Ovary (tissue), 7 donors: ENCODE measurements at regions not wholly inside any gene's neighbourhood (a gene's known extent, or its start where the extent isn't known, plus 50 kb on each side); places are given as distances from the start of the nearest gene placed in this dataset.
"Not testable (repeated sequence)": the region's sequence is repeated elsewhere in the genome, so short reads cannot be mapped to it uniquely, and the experiment has no call there.

Experiments used
- DNase-seq, 5 donors: peaks; one replicate each; pipeline ENCODE4 v3.0.0-alpha.2; 2019 to 2020
- H3K27ac ChIP-seq, 2 donors: fragments of 200-600 bp; one replicate each; pipeline versions ENCODE4 v1.5.1 to v1.8.0; 2019 to 2022
- H3K27me3 ChIP-seq: fragments of 200-600 bp; one replicate; pipeline ENCODE4 v1.8.0; 2022
- H3K36me3 ChIP-seq: fragments of 200-600 bp; sonication (generic); one replicate; pipeline ENCODE4 v1.5.1; 2019
- H3K4me1 ChIP-seq: one replicate; pipeline ENCODE4 v1.8.1; 2013; ENCODE audit warnings: mild to moderate bottlenecking, moderate library complexity; ENCODE audit not compliant: insufficient read depth
- H3K4me3 ChIP-seq: fragments of 200-600 bp; sonication (generic); one replicate; pipeline ENCODE4 v1.5.1; 2017
- H3K9me3 ChIP-seq, 2 donors: fragments of 200-600 bp in 1 of 2; sonication (generic) in 1 of 2; one replicate each; pipeline versions ENCODE4 v1.5.1 to v1.8.1; 2013 to 2019; ENCODE audit warnings: mild to moderate bottlenecking in 1 of 2, moderate library complexity in 1 of 2
- CTCF ChIP-seq, 3 donors: fragments of 450-650 bp in 2 of 3; fragments of 200-600 bp in 1 of 3; IDR thresholded peaks; one replicate each; pipeline versions ENCODE4 v1.5.1 to v1.8.0; 2016 to 2022; ENCODE audit warnings: antibody characterized with exemption in 3 of 3, mild to moderate bottlenecking in 1 of 3
- EP300 ChIP-seq: sonication (generic); formaldehyde crosslinking; IDR thresholded peaks from one replicate; pipeline ENCODE4 v1.6.1; 2017; ENCODE audit warnings: antibody characterized with exemption
- POLR2A ChIP-seq: fragments of 450-650 bp; IDR thresholded peaks from one replicate; pipeline ENCODE4 v1.6.1; 2017; ENCODE audit warnings: antibody characterized with exemption, mild to moderate bottlenecking, moderate library complexity
- WGBS, 3 donors: extraction: QIAGEN DNeasy Blood & Tissue Kit in 1 of 3; methylation state at CpG; one replicate each; pipeline versions ENCODE4 v1.1.5 to v1.1.7; 2013 to 2017; 5-methylcytosine and 5-hydroxymethylcytosine counted together
- intact Hi-C, 4 donors: fragments of 100-400 bp; cut with DNase I; formaldehyde crosslinking; loops; one replicate each; pipeline versions ENCODE4 v1.11.0 to v1.15.1; 2022 to 2023
- donor health status: DM: no; HTN: no; CAD: no; lungs with moderate emphysema.
- donor health status: DM: no; HTN: no; CAD: no.
- donor health status: Bipolar disorder and iron deficiency.
- donor health status: DM: no; HTN: no; CAD: no.
- donor health status: DM: yes; HTN: yes; CAD: no.

- Histone ChIP-seq H3K27ac (no peak overlapping the region), H3K9me3 (no peaks in the 10 kb centered on the region), H3K27me3 (no peaks in the 10 kb centered on the region), H3K4me3 (no peak overlapping the region), H3K4me1 (no peaks in the 10 kb centered on the region), H3K36me3 (no peaks in the 10 kb centered on the region)
- DNase-seq: no peak
- intact Hi-C loops: loop anchor here in 1 of 4 donors (5.0 kb wide), 1 partner anchor 361 kb away; no protein-coding TSS in a partner anchor
- no peak for TF ChIP-seq POLR2A
- no peak for TF ChIP-seq EP300
- TF ChIP-seq CTCF (IDR thresholded peaks at IDR 0.05): no peak
These were observed 421.7 kb upstream of the CHRM2 start for GRCh38 chr7:136446751-136447150.

GRCh38 chr7:136441835-136442234 lies 426.6 kb upstream of the CHRM2 start:
- TF ChIP-seq CTCF (IDR thresholded peaks at IDR 0.05): no peak
- TF ChIP-seq EP300: no peak
- no peak for TF ChIP-seq POLR2A
- no peaks in the 10 kb centered on the region for H3K36me3 ChIP-seq
- no peak for DNase-seq
- no peaks in the 10 kb centered on the region for H3K27me3 ChIP-seq
- no peak overlapping the region for H3K4me3 ChIP-seq
- H3K9me3 ChIP-seq: no peaks in the 10 kb centered on the region
- WGBS, 3 donors: 83 to 93% (median 86%) methylated on average over 3 of the region's 3 CpGs
- no peak overlapping the region for H3K27ac ChIP-seq
- intact Hi-C loops: no loop called here
- no peaks in the 10 kb centered on the region for H3K4me1 ChIP-seq

GRCh38 chr7:136431736-136432135 lies 436.7 kb upstream of the CHRM2 start:
- 87 to 95% (median 93%) methylated on average over 3 of the region's 3 CpGs for WGBS, 3 donors
- DNase-seq, H3K27ac ChIP-seq, H3K9me3 ChIP-seq, H3K4me1 ChIP-seq, H3K27me3 ChIP-seq, H3K4me3 ChIP-seq, H3K36me3 ChIP-seq, intact Hi-C loops: not testable (repeated sequence)

GRCh38 chr7:136424058-136424457 lies 444.4 kb upstream of the CHRM2 start:
- Histone ChIP-seq H3K4me3 (no peak overlapping the region), H3K27ac (no peak overlapping the region), H3K4me1 (no peaks in the 10 kb centered on the region), H3K9me3 (no peaks in the 10 kb centered on the region), H3K27me3 (no peaks in the 10 kb centered on the region), H3K36me3 (no peaks in the 10 kb centered on the region)
- no peak for DNase-seq
- intact Hi-C loops: loop anchor here in 1 of 4 donors (10.0 kb wide), 1 partner anchor 291 kb away; no protein-coding TSS in a partner anchor
- TF ChIP-seq CTCF (IDR thresholded peaks at IDR 0.05) (no peak), EP300 (no peak), POLR2A (no peak)

- H3K27me3 ChIP-seq, H3K36me3 ChIP-seq, H3K4me3 ChIP-seq, H3K9me3 ChIP-seq, DNase-seq, H3K27ac ChIP-seq, H3K4me1 ChIP-seq: not testable (repeated sequence)
- intact Hi-C loops: loop anchor here in 1 of 4 donors (10.0 kb wide), 1 partner anchor 295 kb away; no protein-coding TSS in a partner anchor
- 81 to 95% (median 82%) methylated on average over 8 to 17 of the region's 21 CpGs for WGBS, 3 donors
These were observed 442.6 kb upstream of the MTPN start for GRCh38 chr7:136419740-136420139.

- Histone ChIP-seq H3K36me3 (no peaks in the 10 kb centered on the region), H3K27me3 (no peaks in the 10 kb centered on the region), H3K27ac (no peak overlapping the region), H3K4me3 (no peak overlapping the region), H3K9me3 (no peaks in the 10 kb centered on the region), H3K4me1 (no peaks in the 10 kb centered on the region)
- no peak for DNase-seq
- 90 to 95% (median 90%) methylated on average over 3 of the region's 3 CpGs for WGBS, 3 donors
- intact Hi-C loops: no loop called here
- no peak for TF ChIP-seq POLR2A
- no peak for TF ChIP-seq EP300
- TF ChIP-seq CTCF (IDR thresholded peaks at IDR 0.05): no peak
These were observed 435.8 kb upstream of the MTPN start for GRCh38 chr7:136412952-136413351.
